ENCODE measurements at regions not wholly inside any gene's neighbourhood (a gene's known extent, or its start where the extent isn't known, plus 50 kb on each side); places are given as distances from the start of the nearest gene placed in this dataset.

DNA sequence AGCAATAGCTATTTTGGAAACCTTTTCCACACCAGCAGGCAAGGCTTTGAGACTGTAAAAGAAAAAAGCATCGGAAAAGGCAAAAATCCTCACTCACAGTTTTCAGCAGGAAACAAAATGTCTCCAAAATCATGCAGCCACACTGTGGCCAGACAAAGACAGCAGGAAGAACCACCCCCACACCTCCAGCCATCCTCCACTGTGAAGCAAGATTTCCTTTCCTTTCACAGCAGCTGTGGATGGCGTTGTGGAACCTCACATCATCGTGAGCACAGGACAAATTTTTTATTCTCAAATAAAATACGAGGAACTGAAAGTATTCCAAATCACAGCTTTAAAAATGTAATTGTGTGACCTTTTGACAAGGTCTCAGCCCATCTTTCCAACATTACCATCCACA, 351.7 kb upstream of the NOCT start:
- TF ChIP-seq, protein P1, sequence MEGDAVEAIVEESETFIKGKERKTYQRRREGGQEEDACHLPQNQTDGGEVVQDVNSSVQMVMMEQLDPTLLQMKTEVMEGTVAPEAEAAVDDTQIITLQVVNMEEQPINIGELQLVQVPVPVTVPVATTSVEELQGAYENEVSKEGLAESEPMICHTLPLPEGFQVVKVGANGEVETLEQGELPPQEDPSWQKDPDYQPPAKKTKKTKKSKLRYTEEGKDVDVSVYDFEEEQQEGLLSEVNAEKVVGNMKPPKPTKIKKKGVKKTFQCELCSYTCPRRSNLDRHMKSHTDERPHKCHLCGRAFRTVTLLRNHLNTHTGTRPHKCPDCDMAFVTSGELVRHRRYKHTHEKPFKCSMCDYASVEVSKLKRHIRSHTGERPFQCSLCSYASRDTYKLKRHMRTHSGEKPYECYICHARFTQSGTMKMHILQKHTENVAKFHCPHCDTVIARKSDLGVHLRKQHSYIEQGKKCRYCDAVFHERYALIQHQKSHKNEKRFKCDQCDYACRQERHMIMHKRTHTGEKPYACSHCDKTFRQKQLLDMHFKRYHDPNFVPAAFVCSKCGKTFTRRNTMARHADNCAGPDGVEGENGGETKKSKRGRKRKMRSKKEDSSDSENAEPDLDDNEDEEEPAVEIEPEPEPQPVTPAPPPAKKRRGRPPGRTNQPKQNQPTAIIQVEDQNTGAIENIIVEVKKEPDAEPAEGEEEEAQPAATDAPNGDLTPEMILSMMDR (optimal IDR thresholded peaks at IDR 0.05 in 1 of 3, IDR thresholded peaks at IDR 0.05 in 1 of 3, conservative IDR thresholded peaks at IDR 0.05 in 1 of 3; ENCODE audit: extremely low read depth in 1 of 3, insufficient read depth in 2 of 3, low read length in 3 of 3): no peak
- TF ChIP-seq EZH2 (IDR thresholded peaks at IDR 0.05; ENCODE audit: low read length): no peak
